HG03064 (cell line): ENCODE measurements at regions not wholly inside any gene's neighbourhood (a gene's known extent, or its start where the extent isn't known, plus 50 kb on each side); places are given as distances from the start of the nearest gene placed in this dataset.

Experiments used
- ATAC-seq: cut with Tn5 transposase; IDR thresholded peaks from one replicate; pipeline ENCODE4 v1.9.1; 2021; ENCODE audit warnings: low read depth; ENCODE audit not compliant: unreplicated experiment

DNA sequence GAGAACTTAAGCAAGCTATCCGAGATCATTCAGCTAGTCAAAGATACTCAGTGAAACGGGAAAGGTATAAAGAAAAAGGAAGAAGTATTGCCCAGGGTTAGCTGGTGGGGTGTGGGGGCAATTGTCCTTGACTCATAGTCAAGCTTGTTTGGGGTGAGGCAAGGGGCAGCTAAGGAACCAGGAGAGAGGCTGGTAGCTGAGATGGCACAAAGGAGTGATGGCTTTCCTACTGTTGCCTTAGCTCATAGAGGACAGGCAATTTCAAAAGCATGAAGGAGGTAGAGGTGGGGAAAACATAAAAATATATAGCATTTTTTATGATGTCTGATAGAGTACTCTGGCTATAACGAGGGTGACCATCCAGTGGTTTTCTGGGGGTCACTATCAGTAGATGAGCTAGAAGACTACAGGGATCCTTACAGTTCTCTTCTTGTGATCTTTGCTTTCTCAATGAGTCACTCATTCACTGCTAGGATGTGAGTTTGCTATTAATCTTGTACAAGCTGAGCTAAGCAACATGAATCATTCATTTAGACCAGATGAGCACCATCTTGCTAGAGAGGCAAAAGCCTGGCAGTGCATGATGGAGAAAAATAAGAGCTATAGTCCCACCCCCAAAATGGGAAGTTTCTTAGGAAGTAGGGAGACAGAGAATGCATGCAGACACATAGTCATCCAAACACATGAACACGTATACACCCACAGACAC, 207.1 kb upstream of the PFN2 start:
- ATAC-seq = no peak

DNA sequence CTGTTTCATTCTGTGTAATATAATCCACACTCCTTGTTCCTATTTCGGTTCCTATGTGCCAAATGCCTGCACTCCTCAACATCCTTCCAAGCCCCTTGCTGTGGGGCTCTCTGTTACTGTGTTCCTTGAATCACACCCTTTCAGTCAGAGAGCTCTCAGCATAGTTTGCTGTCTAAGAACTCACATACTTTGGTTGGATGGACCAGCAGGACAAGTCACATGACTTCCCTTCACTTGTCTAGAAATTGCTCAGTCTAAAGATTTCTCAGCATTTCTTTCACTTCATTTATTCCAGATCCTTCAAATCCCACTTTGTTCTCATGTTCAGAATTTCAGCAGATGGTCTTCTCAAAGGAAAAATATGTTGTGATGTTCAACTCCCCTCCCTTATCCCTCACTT, 203.5 kb upstream of the PFN2 start:
- no peak for ATAC-seq

DNA sequence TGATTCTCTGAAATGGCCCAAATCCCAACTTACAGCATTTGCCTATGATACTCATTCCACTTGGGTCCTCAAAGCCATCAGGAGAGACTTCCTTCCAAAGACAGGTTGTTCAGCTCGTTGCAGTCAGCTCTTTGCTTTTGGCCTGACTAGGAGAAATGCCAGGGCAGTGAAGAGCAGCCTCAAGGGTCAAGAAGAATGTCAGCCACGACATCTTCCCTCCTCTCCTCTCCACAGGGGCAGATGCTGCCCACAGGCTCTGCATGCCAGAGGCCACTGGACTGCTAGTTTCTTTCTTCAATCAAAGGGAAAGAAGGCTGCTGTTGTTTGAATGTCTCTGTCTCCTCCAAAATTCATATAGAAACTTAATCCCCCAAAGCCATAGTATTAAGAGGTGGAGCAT, 201.7 kb upstream of the PFN2 start:
- ATAC-seq = no peak

DNA sequence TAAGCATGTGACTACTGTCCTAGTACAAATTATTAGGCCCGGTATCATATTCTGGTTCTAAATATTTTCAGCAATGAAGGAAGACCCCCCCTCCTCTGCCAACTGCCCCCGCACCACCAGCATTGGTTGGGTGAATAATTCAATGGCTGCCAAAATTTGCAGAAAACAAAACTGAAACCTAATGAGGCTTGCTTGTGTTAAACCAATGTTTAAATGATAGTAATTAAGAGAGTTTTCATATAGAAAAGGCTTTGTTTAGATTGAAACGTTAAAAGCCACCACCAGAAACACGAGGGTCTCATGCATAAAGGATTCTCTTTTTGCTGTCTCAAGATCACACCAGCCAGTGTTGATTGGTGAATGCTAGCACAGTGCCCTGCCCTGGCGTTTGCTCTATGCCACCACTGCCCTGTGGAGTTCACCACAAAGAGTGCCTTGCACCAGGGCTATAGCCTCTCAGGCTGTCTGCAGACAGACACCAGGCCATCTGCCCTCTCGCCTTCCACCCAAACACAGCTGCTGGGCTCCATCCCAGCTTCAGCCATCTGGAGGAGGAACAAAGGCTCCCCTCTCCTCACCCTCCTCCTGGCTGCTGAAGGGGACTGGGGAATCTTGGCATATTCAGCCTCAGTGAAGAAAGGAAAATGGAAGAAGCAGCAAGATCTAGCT, 200.3 kb upstream of the PFN2 start:
- ATAC-seq = no peak

DNA sequence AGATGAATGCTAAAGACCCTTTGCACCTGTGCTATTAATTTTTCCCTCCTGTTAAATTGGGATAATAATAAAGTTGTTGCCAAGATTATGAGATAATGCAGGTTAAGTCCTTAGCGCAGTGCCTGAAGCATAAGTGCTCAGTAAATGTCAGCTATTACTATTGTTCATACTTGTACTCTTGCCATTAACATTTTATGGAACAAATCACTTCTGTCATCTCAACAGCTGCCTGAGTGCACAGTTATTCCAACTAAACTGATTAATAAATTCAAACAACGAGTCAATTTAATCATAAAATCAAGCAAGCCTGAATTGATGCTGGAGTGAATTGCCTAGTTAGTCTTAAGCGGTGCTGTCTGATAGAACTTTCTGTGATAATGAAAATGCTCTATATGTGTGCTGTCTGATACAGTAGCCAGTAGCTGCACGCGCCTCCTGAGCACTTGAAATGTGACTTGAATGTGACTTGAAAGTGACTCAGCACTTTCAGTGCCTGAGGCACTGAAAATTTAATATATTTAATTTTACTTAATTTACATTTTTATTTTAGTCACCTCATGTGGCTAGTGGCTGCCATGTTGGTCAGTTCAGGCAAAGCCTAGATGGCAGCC, 198.7 kb upstream of the PFN2 start:
- no peak for ATAC-seq

DNA sequence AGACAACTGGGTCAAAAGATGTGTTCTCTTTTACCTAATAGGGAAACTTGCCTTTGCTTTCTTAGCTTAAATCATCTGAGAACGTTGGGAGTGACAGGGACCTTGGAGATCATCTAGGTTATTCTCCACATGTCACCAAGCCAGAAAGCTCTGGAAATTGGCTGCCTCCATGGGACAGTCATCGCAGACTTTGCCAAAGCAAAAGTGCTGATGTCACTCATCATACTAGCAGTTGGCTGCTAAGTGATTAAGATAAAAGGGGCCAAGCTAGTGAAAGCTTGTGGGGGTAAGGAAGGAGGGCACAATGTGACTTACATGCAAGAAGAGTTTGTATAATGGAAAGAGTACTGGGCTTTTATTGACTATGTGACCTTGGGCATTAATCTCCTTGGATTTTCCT, 198.0 kb upstream of the PFN2 start:
- ATAC-seq = no peak

DNA sequence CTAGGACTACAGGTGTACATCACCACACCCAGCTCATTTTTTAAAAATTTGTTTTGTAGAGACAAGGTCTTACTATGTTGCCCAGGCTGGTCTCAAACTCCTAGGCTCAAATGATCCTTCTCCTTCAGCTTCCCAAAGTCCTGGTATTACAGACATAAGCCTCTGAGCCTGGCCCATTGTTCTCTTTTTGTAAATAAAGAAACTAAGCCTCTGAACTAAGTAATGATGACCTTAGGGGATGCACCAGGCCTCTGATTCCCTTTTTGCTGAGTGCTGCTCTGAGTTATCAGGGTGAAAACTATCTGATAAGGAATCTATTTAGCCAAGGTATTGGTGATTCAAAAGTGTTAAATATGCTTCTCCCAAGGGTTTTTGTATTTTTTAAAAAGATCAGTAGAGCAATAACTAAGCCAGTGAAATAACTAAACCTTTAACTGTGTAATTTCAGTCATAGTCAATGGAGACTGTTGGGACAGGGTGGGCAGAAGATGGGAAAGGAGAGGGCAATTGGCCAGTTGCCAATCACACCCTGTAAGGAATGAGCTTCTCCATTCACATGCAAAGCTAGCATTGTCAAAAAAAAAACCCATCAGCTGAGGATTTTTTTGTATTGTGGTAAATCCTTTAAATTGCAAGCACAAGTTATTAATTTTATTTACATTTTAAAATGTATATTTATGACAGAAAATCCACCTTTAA, 194.8 kb upstream of the PFN2 start:
- no peak for ATAC-seq

DNA sequence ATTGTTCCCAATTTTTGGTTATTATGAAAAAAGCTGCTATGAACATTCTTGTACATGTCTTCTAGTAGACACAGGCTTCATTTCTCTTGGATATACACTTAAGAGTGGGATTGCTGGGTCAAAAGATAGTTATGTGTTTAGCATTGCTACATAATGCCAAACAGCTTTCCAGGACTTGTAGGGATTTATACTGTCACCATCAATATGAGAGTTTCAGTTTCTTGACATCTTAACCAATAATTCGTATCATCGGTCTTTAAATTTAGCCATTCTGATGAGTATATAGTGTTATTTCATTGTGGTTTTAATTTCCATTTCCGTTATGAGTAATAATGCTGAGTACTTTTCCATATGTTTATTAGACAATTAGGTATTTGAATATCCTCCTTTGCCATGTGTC, 190.3 kb upstream of the PFN2 start:
- ATAC-seq = no peak

DNA sequence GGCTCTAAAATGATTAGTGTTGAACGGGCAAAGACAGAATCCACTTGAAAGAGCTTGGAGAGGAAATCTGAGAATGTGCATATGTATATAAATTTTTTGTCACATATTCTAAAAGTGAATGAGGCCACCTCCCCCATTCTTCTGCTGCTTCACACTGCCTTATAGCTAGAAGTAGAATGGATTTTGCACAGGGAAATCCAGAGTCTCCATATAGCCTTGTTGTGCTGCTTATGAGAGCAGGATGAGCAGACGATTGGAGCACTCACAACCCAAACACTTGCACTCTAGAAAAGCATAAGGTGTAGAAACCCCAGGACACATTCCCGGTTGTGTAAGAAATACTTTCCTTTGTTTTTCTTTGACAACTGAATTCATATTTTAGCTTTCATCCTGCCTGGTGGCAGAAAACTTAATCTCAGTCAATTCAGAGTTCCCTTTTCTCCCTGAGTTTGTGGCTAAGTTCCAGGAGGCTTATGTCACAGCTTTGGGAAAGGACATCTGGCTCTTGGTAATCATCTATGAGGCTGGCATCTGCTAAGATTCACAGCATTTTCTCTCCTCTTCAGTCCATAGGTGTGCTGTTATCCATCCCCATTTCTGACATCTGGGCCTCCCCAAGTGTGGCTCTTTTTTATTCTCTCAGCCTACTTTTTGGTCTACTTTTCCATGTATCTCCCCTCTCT, 188.4 kb upstream of the PFN2 start:
- no peak for ATAC-seq

DNA sequence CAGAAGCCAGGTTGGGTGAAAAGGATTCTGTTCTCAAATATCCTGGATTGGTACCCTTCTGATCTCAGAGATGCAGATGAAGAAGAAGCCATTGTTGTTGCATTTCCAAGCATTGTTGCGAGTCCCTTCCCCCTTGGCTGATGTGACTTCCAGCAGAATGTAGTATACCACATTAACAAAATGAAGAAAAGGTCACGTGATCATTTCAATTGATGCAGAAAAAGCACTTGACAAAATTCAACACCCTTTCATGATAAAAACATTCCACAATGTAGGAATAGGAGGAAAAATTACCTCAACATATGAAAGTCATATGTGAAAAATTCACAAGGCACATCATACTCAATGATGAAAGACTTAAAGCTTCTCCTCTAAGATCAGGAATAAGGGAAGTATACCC, 181.9 kb upstream of the PFN2 start:
- ATAC-seq = no peak

DNA sequence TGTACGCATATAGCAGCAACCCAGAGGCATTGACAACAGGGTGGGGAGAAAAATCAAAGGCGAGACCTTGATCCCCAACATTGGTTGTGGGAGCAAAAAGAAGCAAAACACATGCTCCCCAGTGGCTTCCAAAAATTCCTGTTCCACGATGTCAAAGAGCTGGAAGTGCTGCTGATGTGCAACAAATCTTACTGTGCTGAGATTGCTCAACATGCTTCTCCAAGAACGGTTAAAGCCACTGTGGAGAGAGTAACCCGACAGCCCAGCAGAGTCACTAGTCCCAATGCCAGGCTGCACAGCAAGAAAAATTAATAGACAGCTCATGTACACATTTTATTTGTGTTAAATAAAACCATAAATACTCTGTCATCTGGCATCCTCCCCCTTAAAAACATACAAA, 179.9 kb upstream of the PFN2 start:
- no peak for ATAC-seq

DNA sequence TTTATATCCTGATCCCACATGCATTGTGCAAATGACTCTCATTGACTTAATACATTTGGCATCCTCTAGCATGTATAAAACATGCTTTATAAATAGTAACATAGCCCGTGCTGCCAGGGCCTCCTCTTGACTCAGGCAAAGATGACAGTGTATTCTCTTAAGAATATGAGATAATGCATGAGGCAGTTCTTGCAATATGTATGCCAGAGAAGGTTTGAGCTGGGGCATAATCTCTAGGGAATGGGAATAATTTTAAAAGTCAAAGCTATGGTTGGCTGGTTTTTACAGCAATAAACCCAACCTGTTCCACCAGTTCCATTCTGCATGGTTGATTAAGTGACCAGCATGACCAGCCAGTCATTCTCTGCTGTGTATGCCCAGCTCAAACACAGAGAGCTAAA, 179.0 kb upstream of the PFN2 start:
- ATAC-seq = no peak

DNA sequence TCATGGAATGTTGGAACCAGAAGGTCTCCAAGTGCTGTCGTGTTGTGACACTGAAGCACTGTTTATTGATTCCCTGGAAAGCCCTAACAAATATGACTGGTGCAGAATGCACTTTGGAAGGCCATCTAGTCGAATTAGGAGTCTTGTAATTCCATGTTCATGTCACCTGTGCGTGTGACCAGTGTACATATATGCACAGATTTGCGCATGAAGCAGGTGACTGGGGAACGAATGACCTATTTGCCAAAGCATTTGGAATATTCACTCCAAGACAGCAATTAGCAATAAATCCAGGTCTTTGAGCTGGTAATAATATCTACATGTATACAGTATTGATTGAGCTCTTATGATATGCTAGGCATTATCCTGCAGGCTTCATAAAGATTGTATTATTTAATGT, 177.5 kb upstream of the PFN2 start:
- ATAC-seq = no peak

DNA sequence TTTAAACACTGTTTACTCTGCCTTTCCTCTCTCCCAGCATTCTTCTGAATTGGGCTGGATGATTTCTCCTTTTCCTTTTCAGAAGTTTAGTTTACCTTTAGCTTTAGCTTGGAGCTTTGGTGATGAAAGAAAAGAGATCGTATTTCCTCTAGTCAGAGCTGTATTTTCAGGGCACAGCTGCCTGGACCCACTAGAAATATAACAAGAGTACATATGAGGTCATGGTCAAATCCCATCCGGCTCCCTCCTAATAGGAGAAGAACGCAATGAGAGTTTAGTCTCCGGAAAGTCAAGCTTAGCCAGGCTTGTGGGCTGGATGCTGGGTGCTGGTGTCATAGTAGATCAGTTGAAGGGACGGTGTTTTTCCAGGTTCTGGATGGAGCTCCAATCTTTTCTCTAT, 177.1 kb upstream of the PFN2 start:
- no peak for ATAC-seq

DNA sequence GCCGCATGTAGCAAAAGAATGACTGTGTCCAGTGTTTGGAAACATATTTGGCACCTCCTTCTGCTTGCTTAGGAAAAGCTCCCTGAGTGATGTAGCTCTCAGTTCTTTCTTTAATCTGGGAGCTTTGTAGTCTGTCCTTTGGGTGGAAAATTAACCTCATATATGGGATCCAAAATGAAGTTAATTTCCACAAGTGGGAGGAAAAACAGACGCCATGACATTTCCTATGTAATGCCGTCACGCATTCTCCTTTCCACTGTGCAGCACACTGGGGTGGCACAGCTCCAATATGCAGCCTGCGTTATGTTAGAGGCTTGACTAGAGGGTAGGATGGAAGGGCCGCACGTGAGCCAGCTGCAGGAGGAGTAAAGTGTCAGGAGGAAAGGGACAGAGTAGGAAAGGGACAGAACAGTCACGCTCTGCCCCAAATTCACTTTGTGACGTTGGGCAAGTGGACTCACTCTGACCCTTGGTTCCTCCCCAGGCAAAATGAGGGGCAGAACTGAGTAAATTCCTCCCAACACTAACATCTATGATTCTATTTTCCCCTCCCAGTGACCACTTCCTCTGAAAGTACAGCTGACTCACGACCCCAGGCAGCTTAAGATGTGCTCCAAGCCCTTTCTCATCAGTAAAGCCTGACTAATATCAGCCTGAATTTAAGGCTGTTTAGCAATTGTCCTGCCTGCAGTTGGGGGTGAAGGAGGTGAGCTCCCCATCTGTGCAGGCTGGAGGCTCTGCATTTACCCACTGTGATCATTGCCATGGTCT, 176.5 kb upstream of the PFN2 start:
- ATAC-seq = no peak

DNA sequence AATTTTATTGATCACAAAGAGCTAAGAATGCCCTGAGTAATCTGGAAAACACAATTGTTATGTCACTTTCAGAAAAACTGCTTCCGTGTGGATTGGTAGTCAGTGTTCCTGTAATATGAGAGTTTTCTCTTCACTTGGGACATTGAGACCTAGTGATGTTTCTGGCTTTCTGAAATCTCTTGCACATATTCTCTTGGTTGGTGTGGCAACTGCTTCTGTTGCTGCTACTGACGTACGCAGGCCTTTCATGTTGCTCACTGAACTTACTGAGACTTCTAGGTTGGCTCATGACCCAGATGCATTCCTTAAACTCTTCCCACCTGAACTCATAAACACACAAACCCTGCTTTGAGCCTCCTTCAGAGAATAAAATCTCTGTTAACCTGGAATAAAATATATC, 175.0 kb upstream of the PFN2 start:
- no peak for ATAC-seq

DNA sequence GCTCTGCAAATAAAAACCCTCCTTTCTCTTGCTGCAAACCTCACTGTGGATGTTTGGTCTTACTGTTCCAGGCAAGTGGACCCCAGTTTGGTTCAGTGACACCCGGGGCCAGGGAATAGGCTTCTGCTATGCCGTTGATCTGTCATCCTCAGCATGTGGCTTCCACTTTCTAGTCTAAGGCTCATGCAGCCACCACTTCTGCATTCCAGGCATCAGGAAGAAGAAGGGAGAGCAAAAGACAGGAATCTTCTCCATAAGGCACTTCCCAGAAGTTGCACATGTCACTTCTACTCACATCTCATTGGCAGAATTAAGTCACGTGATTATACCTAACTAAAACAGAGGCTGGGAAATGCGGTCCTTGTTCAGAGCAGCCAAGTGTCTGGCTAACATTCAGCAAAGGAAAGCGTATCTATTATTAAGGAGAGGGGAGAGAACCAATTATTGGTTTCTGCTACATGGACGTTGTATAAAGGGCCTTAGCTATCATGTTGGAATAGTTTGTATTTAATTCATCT, 173.6 kb upstream of the PFN2 start:
- no peak for ATAC-seq

DNA sequence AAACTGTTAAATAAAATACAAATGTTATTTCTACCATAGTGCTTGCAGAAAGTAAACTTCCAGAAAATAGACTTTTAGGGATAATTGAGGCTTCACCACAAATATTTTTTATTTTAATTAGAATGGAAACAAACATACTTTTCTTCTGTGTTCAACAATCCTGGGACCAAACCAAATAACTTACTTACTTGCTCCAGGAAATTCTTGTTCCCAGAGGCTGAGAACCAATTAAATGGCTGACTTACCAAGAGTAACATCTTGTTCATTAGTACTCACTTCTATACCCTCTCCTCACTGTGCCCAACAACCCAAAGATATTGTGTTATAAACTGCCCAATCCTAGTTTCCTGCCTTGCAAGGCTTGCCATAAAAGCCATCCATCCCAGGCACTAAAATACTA, 172.2 kb upstream of the PFN2 start:
- ATAC-seq = no peak

DNA sequence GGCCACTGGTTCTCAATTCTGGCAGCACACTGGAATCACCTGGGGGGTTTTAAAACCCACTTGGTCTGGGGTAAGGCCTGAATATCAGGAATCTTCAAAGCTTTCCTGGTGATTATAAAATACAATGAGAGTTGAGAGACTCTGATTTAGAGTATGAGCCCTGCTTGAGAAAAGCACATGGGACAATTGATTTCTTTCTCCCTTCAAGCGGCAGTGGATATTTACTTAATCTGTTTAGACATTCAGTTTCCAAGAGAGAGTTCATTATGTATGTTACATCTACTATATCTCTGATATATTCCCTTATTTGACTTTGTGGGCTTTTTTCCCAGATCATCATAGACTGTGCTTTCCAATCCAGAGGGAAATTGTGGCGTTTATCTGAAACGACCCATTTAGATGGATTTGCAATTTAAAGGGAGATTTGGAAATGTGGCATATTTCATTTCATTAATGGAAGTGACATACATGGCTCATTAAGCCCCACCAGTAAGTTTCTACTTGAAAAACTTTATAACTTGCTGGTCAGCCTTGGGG, 171.2 kb upstream of the PFN2 start:
- no peak for ATAC-seq
